ENCODE measurements at regions not wholly inside any gene's neighbourhood (a gene's known extent, or its start where the extent isn't known, plus 50 kb on each side); places are given as distances from the start of the nearest gene placed in this dataset.

DNA sequence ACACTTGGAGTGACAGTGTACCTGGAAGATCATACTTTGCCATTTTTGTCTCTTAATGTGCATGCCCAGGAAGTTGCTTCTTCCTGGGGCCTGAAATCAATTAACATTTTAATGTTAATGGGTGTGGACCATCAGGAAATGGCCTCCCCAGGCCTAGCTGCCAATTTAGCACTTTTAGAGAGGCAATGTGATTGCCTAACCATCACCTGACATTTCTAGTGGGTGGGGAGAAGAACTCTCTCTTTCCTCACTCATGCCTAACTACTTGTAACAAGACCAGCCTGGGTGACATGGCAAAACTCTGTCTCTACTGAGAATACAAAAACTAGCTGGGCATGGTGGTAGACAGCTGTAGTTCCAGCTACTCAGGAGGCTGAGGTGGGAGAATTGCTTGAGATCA lies 549.0 kb upstream of the RGS18 start:
- H3K27ac ChIP-seq (ENCODE audit: low read depth, low read length), result no peak overlapping the region
- H3K9me3 ChIP-seq (ENCODE audit: insufficient read depth, low read depth, low read length), result no peaks in the 10 kb centered on the region
- no peaks in the 10 kb centered on the region for H3K36me3 ChIP-seq (ENCODE audit: insufficient read depth, low read length)
- H3K4me3 ChIP-seq (ENCODE audit: low read length), result no peak overlapping the region
- H3K4me1 ChIP-seq (ENCODE audit: insufficient read depth, low read length), result no peaks in the 10 kb centered on the region
- H3K27me3 ChIP-seq (ENCODE audit: insufficient read depth, low read length), result no peaks in the 10 kb centered on the region
- no peak overlapping the region for H3K9ac ChIP-seq (ENCODE audit: low read depth, low read length)

DNA sequence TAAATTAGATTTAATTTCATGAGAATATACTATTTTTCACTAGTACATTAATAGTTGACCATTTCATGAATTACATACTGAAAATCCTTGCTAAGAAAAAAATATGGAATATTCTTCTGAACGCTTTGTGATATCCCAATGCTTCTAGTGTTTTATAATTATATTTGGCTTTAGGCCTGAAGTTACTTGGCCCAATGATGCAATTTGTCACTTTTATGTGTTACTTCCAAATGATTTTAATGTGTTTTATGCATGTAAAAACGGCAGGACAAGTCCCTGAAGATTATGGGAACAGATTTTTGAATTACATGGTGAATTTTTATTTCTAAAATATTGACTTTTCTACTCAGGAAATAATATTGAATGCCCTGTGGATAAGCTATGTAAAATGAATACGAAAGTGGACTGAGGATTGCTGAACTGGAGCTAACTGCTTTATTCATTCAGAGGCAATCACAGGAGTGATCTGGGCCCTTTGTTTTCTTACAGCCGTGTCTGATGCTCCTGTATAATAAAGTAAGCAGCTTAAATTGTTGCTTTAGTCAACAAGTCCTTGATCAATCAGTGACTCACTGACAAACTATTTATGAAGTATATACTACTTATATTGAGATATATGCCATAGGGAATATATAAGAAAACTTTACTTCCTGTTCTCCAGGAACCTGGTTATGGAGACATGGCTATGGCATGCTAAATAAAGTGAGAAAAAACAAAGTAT lies 543.0 kb upstream of the RGS18 start:
- Histone ChIP-seq H3K27ac (ENCODE audit: low read depth, low read length) (no peak overlapping the region), H3K4me3 (ENCODE audit: low read length) (no peak overlapping the region), H3K36me3 (ENCODE audit: insufficient read depth, low read length) (no peaks in the 10 kb centered on the region), H3K9ac (ENCODE audit: low read depth, low read length) (no peak overlapping the region), H3K9me3 (ENCODE audit: insufficient read depth, low read depth, low read length) (no peaks in the 10 kb centered on the region), H3K4me1 (ENCODE audit: insufficient read depth, low read length) (no peaks in the 10 kb centered on the region), H3K27me3 (ENCODE audit: insufficient read depth, low read length) (no peaks in the 10 kb centered on the region)
- 94% methylated on average over 4 of the region's 4 CpGs for WGBS

DNA sequence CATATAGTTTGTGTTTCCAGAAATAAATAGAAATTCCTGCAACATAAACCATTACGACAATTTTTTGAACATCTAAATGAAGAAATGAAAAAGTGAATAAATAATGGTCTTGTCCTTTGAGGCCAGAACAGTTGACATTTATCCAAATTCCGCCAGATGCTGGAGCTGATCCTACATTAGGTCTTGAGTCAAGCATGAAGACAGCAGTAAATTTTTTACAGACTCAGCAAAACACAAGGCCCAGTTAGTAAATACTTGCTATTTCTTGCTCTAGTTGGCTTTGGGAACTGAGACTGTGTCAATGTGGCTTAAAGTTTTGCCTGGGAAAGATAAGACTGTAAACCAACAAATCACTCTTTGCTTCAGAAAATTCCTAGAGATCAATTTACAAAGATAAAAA lies 540.1 kb upstream of the RGS18 start:
- H3K27ac ChIP-seq (ENCODE audit: low read depth, low read length), result no peak overlapping the region
- H3K36me3 ChIP-seq (ENCODE audit: insufficient read depth, low read length), result no peaks in the 10 kb centered on the region
- H3K4me3 ChIP-seq (ENCODE audit: low read length), result no peak overlapping the region
- no peaks in the 10 kb centered on the region for H3K27me3 ChIP-seq (ENCODE audit: insufficient read depth, low read length)
- H3K9ac ChIP-seq (ENCODE audit: low read depth, low read length), result no peak overlapping the region
- no peaks in the 10 kb centered on the region for H3K4me1 ChIP-seq (ENCODE audit: insufficient read depth, low read length)
- no peaks in the 10 kb centered on the region for H3K9me3 ChIP-seq (ENCODE audit: insufficient read depth, low read depth, low read length)
- WGBS, result 98% methylated on average over 2 of the region's 2 CpGs

DNA sequence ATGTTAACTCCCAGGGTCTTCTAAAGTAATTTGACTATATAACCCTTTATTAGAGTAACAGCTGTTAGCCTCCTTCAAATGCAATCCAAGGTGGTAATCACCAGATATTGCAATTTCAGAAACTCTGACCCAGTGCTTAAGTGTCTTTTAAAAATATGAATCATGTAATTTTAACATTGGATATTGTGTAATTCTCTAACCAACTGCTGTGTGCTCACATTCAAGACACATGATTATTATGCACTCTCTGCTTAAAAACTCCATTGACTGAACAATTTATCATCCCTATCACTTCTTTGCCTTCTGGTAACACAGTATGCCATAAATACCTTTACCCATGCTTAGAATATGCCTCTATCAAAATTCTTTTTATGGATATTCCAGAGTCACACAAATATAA lies 537.4 kb upstream of the RGS18 start:
- no peaks in the 10 kb centered on the region for H3K27me3 ChIP-seq (ENCODE audit: insufficient read depth, low read length)
- no peak overlapping the region for H3K27ac ChIP-seq (ENCODE audit: low read depth, low read length)
- no peak overlapping the region for H3K9ac ChIP-seq (ENCODE audit: low read depth, low read length)
- no peaks in the 10 kb centered on the region for H3K36me3 ChIP-seq (ENCODE audit: insufficient read depth, low read length)
- H3K4me3 ChIP-seq (ENCODE audit: low read length), result no peak overlapping the region
- H3K9me3 ChIP-seq (ENCODE audit: insufficient read depth, low read depth, low read length), result no peaks in the 10 kb centered on the region
- no peaks in the 10 kb centered on the region for H3K4me1 ChIP-seq (ENCODE audit: insufficient read depth, low read length)

DNA sequence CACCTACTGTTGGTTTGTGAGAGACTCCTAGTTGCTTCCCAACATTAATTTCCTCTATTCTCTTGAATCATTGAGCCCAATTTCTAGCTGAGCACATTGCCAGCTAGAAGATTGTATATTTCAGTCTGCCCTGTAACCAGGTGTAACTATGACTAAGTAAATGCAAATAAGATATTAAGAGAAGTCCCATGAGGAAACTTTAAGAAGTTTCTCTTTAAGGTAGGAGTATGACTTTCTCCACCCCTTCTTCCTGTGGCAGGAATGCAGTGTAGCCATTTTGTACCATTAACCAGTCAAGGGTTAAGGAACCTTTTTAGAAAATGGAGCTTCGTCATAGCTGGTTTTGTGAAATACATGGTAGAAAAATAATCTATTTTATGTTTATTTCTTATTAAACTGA lies 534.2 kb upstream of the RGS18 start:
- WGBS, result 83% methylated on average over 1 of the region's 1 CpG
- no peaks in the 10 kb centered on the region for H3K4me1 ChIP-seq (ENCODE audit: insufficient read depth, low read length)
- H3K27ac ChIP-seq (ENCODE audit: low read depth, low read length), result no peak overlapping the region
- no peaks in the 10 kb centered on the region for H3K27me3 ChIP-seq (ENCODE audit: insufficient read depth, low read length)
- no peak overlapping the region for H3K4me3 ChIP-seq (ENCODE audit: low read length)
- no peak overlapping the region for H3K9ac ChIP-seq (ENCODE audit: low read depth, low read length)
- H3K9me3 ChIP-seq (ENCODE audit: insufficient read depth, low read depth, low read length), result no peaks in the 10 kb centered on the region
- H3K36me3 ChIP-seq (ENCODE audit: insufficient read depth, low read length), result no peaks in the 10 kb centered on the region

DNA sequence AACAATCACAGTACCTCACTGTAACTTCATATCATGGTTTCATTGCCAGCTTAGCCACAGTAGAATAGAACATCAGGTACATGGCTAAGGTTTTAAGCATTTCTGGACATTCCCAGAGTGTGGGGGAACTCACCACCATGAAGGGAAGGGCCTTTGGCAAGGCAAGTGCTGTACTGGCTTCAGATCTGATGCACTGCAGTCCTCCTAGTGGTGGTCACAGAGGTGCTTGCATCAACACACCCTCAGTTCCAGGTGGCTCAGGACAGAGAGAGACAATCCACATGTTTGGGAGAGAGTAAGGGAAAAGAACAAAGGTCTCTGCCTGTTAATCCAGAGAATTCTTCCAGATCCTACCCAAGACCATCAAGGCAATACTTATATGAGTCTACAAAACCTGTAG lies 528.4 kb upstream of the RGS18 start:
- no peaks in the 10 kb centered on the region for H3K9me3 ChIP-seq (ENCODE audit: insufficient read depth, low read depth, low read length)
- no peak overlapping the region for H3K9ac ChIP-seq (ENCODE audit: low read depth, low read length)
- no peaks in the 10 kb centered on the region for H3K27me3 ChIP-seq (ENCODE audit: insufficient read depth, low read length)
- no peak overlapping the region for H3K4me3 ChIP-seq (ENCODE audit: low read length)
- no peaks in the 10 kb centered on the region for H3K36me3 ChIP-seq (ENCODE audit: insufficient read depth, low read length)
- H3K27ac ChIP-seq (ENCODE audit: low read depth, low read length), result no peak overlapping the region
- no peaks in the 10 kb centered on the region for H3K4me1 ChIP-seq (ENCODE audit: insufficient read depth, low read length)

DNA sequence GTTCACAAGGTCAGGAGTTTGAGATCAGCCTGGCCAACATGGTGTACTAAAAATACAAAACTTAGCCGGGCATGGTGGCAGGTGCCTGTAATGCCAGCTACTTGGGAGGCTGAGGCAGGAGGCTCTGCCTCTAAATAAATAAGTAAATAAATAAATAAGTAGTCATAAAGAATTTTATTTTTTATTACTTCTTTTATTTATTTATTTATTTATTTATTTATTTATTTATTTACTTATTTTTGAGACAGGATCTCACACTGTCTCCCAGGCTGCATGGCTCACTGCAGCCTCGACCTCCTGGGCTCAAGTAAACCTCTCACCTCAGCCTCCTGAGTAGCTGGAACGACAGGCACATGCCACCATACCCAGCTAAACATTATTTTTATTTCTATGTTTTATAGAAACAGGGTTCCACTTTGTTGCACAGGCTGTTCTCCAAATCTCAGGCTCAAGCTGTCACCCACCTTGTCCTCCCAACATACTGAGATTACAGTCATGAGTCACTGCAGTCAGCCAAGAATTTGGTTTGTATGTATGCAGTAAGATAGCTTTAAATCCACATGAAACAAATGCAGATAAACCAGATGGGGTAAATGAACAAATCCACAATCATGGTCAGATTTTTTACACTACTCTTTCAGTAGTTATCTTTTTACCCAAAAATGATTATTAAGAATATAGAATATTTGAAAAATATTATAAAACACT lies 523.3 kb upstream of the RGS18 start:
- Histone ChIP-seq H3K9ac (ENCODE audit: low read depth, low read length) (no peak overlapping the region), H3K9me3 (ENCODE audit: insufficient read depth, low read depth, low read length) (no peaks in the 10 kb centered on the region)
- WGBS, result 82% methylated on average over 2 of the region's 3 CpGs

DNA sequence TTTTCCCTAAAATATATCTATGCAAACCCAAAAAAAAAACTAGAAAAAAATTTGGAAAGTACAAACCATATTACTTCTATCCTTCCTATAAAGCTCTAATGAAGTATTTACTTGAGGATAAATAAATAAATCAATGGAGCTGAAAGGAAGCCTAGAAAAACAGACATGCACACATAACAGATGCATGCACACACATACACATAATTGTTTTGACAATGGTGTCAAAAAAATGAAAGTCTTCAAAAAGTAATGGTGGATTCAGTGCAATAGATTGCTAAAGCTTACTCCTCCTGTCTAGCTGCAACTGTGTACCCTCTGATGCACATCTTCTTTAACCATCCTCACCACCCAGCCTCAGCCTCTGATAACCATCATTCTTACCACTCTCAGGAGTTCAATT lies 521.9 kb upstream of the RGS18 start:
- Histone ChIP-seq H3K36me3 (ENCODE audit: insufficient read depth, low read length) (no peaks in the 10 kb centered on the region), H3K27ac (ENCODE audit: low read depth, low read length) (no peak overlapping the region), H3K4me3 (ENCODE audit: low read length) (no peak overlapping the region), H3K4me1 (ENCODE audit: insufficient read depth, low read length) (no peaks in the 10 kb centered on the region), H3K27me3 (ENCODE audit: insufficient read depth, low read length) (no peaks in the 10 kb centered on the region), H3K9ac (ENCODE audit: low read depth, low read length) (no peak overlapping the region), H3K9me3 (ENCODE audit: insufficient read depth, low read depth, low read length) (no peaks in the 10 kb centered on the region)

More for the DNA sequence above, 523.3 kb upstream of the RGS18 start:
- Histone ChIP-seq H3K27me3 (ENCODE audit: insufficient read depth, low read length) (no peaks in the 10 kb centered on the region), H3K36me3 (ENCODE audit: insufficient read depth, low read length) (no peaks in the 10 kb centered on the region), H3K4me1 (ENCODE audit: insufficient read depth, low read length) (no peaks in the 10 kb centered on the region), H3K27ac (ENCODE audit: low read depth, low read length) (no peak overlapping the region), H3K4me3 (ENCODE audit: low read length) (no peak overlapping the region)

DNA sequence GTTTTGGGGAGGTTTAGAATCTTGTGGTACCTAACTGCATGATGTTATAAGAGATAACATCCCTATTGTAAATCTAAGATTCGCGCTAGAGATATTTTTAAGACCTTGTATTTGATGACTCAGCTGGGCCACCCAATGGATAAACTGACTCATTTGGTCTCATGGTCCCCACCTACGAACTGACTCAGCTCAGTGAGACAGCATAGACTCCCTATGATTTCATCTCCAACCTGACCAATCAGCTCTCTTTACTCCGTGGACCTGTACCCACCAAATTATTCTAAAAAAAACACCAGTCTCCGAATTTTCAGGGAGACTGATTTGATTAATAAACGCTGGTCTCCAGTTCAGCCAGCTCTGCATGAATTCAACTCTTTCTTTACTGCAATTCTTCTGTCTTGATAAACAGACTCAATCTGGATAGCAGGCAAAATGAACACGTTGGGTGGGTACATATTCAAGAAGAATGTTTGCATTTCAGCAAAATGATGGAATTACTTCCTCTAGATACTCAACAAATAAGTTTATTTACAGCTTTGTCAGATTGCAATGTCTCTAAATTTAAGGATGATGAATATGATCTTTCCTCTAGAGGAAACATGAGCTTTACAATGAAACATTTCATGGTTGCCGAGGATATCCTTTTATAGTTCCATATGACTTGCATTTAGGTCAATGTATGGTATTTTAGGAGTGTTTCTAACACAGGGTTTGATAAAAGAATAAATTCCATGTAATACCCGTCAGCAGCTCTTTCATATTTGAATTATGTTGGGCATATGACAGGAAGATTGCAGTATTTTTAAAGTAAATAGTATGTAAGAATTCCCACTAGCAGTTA lies 516.6 kb upstream of the RGS18 start:
- Histone ChIP-seq H3K36me3 (ENCODE audit: insufficient read depth, low read length) (no peaks in the 10 kb centered on the region), H3K9me3 (ENCODE audit: insufficient read depth, low read depth, low read length) (no peaks in the 10 kb centered on the region), H3K4me3 (ENCODE audit: low read length) (no peak overlapping the region), H3K4me1 (ENCODE audit: insufficient read depth, low read length) (no peaks in the 10 kb centered on the region), H3K9ac (ENCODE audit: low read depth, low read length) (no peak overlapping the region), H3K27me3 (ENCODE audit: insufficient read depth, low read length) (no peaks in the 10 kb centered on the region), H3K27ac (ENCODE audit: low read depth, low read length) (no peak overlapping the region)
- WGBS, result 94% methylated on average over 9 of the region's 9 CpGs

DNA sequence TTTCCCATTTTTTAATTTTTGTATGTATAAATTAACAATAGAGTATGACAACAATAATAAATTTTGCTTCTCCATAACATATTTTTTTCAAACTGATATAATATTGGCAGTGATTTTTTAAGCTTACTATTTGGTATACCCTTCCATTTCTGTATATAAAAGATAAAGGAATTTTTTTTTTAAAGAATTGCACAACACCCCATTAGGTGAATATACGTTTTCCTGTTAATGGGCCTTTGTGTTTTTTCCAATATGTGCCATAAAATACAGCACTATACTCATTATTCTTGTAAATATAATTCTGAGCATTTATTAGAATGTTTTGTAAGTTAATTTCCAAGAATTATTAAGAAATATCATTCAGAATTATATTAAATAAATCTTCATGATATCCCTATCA lies 515.2 kb upstream of the RGS18 start:
- Histone ChIP-seq H3K27ac (ENCODE audit: low read depth, low read length) (no peak overlapping the region), H3K4me1 (ENCODE audit: insufficient read depth, low read length) (no peaks in the 10 kb centered on the region), H3K4me3 (ENCODE audit: low read length) (no peak overlapping the region), H3K9ac (ENCODE audit: low read depth, low read length) (no peak overlapping the region), H3K36me3 (ENCODE audit: insufficient read depth, low read length) (no peaks in the 10 kb centered on the region), H3K9me3 (ENCODE audit: insufficient read depth, low read depth, low read length) (no peaks in the 10 kb centered on the region), H3K27me3 (ENCODE audit: insufficient read depth, low read length) (no peaks in the 10 kb centered on the region)
- no CpG with 5 or more reads among the region's 1 CpG for WGBS

DNA sequence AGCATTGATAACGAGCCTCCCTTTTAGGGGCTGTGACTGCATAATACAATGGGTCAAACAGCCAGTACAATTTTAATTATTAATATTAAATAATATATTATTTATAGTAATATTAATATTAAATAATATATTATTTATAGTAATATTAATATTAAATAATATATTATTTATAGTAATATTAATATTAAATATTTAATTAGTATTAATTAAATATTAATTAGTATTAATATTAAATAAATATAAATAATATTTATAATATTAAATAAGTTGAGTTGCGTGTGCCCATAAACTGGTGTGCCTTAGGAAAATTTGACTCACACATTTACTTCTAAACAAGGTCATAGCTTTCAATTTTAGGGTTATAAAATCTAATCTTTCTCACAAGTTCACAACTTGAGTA lies 509.3 kb upstream of the RGS18 start:
- Histone ChIP-seq H3K27ac (ENCODE audit: low read depth, low read length) (no peak overlapping the region), H3K4me3 (ENCODE audit: low read length) (no peak overlapping the region), H3K4me1 (ENCODE audit: insufficient read depth, low read length) (no peaks in the 10 kb centered on the region), H3K27me3 (ENCODE audit: insufficient read depth, low read length) (no peaks in the 10 kb centered on the region), H3K36me3 (ENCODE audit: insufficient read depth, low read length) (no peaks in the 10 kb centered on the region), H3K9ac (ENCODE audit: low read depth, low read length) (no peak overlapping the region), H3K9me3 (ENCODE audit: insufficient read depth, low read depth, low read length) (no peaks in the 10 kb centered on the region)
- WGBS, result 100% methylated on average over 1 of the region's 2 CpGs

Measured in HUES64 (cell line).